ENCODE measurements at regions not wholly inside any gene's neighbourhood (a gene's known extent, or its start where the extent isn't known, plus 50 kb on each side); places are given as distances from the start of the nearest gene placed in this dataset.

DNA sequence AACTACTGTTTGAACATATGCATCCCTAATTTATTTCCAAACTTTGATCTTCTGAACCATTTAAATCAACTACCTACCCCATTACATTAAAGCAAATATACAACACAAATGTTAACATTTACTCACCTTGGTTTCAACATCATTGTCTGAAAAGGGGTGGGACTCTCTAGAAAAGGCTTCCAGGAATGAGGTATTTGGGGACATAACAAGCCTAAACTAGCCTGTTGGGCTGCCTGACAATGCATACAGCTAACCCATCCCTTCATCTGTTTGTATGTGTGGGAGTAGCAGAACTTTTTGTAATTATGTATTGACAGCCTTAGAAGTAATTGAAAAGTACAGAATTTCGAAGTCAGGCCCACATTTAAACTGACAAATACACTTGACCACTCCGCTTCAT is 2225.9 kb upstream of the C9orf72 start:
- no peak for DNase-seq

DNA sequence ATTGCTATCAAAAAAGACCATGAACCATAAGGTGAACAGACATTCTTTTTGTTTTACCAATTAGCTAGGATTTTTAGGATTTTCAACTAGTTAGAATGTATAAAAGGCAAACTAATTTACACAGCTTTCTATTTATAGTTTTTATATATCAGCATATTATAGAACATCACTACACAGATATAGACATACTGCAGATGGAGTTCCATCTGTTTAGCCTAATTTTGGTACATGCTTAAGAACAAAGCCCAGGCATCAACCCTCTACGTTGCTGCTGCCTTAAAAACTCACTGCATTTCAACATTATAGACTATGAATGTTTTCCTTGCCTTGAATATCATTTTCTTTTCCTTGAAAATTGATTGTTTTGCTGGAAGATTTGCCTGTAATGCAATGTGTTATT is 2227.5 kb upstream of the C9orf72 start:
- DNase-seq = no peak

DNA sequence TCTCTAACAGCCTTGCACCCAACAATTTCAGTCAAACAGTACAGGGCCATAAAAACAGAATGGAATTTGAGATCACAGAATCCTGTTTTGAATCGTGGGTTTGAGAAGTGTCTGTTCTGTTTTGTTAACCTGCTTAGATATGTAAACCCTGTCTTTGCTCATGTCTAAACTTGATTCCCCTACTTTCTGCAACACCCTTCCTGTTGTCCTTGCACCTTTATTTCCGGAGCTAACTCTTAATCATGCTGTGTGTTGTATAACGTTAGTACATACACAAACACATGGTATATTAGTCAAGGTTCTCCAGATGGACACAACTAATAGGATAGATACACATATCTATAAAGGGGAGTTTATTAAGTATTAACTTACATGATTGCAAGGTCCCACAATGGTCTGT is 2229.2 kb upstream of the C9orf72 start:
- no peak for DNase-seq

DNA sequence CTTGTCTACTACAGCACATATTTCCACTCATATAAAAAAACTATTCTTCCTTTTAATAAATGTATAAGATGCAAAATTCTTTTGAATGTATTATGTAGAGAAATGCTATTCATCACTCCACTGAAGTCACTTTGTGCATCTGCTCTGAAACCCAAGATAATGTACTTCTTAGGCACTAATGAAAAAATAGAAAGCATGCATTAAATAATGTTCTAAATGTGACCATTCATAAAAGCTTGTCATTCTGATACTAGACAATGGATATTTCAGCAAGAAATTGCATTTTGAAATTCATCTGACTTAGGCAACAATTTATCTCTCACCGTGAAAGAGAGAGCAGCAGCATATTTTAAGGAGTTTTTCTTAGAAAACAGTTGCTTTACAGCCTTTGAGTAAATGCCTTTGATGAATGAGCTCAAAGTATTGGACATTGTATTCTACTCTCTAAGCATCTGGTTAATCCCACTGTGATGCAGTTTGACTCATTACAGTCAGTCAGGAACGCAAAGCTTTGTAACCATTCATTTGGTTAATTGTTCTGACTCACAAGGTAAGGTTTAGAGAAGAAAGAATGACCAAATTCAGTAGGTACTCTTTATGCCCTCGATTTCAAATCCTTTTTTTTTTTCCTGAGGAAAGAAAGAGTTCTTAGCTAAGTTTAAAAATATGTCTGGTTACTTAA is 2233.8 kb upstream of the C9orf72 start:
- no peak for DNase-seq

DNA sequence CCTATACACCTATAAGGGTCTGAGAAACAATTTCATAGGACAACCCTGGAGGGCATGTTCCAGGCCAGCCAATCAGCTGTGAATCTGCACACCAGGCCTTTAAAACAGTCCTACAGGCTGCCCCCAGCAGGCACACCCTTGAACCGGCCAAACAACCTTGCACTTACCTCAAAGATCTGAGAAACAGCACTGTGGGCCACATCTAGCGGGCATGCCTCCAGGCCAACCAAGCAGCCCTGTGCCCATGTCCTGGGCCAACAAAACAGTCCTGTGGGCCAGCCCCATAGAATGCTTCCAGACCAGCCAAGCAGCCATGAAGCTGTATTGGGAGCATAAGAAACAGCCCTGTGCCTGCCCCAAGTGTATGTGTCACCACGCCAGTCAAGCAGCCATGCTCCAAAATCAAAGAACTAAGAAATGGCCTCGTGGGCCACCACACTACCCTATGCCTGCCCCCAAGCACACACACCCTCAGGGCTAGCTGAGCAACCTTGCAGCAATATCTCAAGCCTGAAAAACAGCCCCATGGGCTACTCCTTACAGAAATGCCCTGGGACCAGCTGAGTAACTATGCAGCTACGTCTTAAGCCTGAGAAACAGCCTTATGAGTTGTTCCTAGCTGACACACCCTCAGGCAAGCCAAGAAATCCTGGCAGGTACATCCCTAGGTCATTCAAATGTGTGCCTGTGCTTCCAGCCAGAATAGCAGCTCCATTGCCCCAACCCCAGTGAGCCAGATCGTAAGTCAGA is 2243.8 kb upstream of the C9orf72 start:
- DNase-seq = no peak

DNA sequence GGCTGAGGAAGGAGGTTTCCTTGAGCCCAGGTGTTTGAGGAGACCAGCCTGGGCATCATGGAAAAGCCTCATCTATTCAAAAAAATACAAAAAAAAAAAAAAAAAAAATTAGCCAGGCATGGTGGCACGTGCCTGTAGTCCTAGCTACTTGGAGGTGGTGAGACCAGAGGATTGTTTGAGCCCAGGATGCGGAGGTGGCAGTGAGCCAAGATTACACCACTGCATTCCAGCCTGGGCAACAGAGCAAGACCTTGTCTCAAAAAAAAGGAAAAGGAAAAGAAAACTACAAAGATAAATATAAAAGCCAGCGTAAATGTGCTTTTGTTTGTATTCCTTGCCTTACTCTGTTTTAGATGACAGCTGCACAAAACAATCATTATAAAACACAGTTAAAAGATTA is 2249.2 kb upstream of the C9orf72 start:
- DNase-seq = no peak

DNA sequence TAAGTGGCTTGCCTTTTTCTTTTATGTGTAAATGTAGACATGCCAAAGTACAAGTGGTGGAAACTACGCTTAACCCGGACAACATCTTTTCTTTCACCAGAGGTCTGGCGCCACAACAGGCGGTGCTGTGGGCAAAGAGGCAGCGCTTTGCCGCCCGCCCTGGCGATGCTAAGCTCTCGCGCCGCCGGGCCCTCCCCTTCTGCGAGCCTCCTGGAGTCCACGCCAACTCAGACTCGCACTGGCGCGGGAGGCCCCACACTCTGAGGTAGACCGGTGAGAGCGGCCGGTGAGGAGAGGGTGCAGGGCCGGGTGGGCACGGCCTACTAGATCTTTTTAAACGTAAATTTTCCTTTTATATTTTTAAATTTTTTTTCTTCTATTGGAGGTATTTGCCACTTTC is 2253.1 kb upstream of the C9orf72 start:
- DNase-seq = no peak

DNA sequence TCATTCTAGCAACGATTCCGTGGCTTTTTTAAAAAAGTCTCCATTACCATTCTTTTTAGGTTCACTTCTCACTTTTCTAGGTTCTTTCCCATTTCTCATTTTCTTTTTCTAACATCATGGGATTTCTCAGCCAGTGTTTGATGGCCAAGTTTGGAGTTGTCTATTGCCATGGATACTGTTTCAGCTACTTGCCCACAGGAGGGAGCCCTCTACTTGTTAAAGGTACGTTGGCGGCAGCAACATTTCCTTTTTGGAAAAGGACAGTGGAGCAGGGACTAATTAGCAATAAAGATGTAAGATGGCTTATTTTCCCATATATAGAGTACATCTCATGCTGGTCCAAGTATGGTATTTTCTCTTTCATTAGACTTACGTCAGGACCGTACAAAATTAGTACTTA is 2257.5 kb upstream of the C9orf72 start:
- no peak for DNase-seq

DNA sequence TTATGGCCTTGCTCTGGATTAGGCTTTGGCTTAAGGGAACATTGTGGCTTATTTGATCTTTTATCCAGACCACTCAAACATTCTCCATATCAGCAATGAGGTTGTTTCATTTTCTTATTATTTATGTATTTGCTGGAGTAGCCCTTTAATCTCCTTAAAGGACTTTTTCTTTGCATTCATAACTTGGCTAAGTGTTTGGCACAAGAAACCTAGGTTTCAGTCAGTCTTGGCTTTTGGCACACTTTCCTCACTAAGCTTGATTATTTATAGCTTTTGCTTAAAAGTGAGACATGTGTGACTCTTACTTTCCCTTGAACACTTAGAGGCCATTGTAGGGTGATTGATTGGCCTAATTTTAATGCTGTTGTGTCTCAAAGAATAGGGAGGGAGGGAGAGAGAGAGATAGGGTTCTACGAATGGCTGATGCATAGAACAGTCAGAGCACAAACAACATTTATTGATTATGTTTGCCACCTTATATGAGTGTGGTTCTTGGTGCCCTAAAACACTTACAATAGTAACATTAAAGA is 2265.3 kb upstream of the C9orf72 start:
- no peak for DNase-seq

DNA sequence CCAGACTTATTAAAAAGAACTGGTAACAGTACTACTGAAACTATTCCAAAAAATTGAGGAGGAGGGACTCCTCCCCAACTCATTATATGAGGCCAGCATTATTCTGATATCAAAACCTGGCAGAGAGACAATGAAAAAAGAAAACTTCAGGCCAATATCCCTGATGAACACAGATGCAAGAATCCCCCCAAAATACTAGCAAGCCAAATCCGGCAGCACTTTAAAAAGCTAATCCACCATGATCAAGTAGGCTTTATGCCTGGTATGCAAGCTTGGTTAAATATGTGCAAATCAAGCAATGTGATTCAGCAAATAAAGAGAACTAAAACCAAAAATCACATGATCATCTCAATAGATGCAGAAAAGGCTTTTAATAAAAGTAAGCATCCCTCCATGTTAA is 2271.0 kb upstream of the C9orf72 start:
- DNase-seq = no peak

DNA sequence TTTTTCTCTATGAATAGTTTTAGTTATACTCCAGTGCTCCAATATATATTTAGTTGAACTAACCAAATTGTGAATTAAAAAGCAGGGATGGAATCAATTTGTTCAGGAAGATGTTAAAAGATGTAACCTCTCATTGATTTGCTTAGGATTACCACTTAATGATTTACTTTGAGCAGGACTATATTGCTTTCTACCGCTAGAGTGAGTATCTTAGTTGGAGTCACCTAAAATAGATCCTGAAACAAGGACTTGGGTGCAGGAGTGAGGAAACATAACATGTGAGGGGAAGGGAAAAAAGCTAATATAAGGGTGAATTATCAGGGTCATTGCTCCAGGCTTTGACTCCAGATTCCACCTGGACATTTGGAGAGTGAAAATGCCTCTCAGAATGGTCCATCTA is 2277.4 kb upstream of the C9orf72 start:
- no peak for DNase-seq

DNA sequence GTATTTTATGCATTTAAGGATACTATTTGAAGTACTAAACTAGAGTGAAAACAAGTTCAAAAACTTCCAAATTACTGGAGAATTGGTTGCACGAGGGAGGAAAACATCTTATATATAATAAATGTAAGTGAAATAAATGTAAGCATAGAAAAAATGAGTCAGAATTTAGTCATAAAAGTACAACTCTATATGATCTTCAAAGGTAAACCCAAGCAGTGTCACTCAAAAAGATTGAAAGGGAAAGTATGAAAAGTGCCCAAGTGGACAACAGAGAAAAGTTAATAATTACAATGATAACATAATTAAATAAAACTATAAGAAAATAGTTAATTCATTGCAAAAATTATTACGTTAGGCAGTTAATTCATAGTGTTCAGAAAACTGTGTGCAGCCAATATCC is 2288.5 kb upstream of the C9orf72 start:
- no peak for DNase-seq

DNA sequence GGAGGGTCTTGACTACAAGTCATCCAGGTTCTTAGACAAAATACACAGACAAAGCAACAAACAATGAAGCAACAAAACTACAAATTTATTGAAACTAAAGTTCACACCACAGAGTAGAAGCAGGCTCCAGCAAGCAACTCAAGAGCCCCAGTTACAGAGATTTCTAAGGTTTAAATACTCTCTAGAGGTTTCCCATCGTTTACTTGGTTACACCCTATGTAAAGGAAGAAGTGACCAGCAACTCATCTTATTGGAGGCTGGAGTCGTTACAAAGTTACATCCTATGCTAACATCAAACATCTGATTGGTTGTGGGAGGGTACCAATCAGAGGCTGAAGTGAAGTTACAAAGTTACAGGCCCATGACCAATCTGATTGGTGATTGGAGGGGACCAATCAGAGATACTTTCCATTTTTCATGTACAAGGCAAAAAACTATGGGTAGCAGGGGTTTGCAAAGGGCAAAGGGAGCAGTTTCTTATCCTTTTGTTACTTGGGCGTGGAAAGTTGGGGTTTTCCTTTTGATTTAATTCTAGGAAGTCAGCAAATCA is 2292.6 kb upstream of the C9orf72 start:
- no peak for DNase-seq

DNA sequence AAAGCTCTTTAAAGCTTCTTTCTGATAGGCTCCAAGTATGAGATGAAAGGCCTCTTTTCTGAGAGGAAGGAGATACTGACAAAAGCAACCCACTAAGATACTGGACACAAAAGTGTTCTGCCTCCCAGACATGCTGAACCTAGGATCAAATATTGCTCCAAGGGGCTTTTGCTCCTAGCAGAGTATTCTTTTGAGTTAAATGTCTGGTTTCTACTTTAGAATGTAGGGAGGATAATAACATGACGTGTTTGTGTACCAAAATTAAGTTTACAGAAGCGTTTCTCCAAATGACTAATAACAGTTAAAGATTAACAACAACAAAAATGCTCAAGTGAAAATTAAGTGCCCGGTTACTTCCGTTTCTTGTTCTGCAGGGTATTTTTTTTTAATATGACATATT is 2293.3 kb upstream of the C9orf72 start:
- no peak for DNase-seq

DNA sequence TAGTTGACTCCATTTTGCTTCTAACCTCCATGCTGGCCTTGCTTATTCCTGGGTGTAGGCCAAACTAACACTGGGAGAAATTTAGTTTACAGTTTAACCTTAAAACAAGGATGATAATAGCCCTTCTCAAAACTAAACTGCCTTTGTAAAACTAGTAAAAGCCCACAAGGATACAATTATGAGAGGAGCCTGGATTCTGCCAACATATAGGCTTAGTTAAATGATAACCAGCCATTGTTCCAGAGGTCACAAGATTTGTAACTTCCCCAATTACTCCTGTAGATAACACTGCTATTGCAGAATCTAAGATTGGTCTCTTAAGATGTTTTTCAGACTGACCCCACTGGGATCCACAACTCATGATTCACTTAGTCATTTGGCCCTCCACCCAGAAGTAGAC is 2300.3 kb upstream of the C9orf72 start:
- no peak for DNase-seq

DNA sequence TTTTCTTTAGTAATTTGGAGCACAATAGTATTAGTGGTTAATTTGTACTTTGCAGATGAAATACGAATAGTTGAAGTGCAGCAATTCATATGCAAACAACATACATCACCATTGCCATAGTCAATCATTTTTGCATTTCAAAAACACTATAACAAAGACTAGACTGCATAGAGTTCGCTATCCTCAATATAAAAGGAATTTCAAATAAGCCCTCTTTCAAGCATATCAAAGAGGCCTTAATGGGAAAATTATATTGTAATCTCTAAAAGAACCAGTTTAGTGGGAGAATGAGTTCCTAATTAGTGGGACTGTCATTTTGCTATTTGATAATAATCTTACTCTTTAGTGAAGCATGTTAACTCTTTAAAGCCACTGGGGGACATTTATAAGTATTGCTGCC is 2302.3 kb upstream of the C9orf72 start:
- no peak for DNase-seq

DNA sequence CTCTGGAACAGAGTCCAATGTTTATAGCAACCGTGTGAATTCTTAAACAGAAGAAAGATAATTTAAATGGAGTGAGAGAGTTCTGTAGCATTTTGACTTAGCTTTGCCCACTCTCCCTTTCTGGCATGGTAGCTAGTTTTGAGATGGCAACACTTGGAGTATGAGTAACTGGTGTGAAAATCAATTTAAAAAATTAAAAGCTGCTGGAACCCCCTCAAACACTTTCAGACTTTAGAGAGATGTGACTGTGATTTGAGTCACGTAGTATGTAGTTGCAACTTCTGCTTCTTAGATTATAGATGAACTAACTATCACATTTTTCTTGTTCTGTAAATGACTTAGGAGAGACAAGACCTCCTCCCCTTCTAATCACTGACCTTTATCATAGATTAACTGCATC is 2309.5 kb upstream of the C9orf72 start:
- no peak for DNase-seq

DNA sequence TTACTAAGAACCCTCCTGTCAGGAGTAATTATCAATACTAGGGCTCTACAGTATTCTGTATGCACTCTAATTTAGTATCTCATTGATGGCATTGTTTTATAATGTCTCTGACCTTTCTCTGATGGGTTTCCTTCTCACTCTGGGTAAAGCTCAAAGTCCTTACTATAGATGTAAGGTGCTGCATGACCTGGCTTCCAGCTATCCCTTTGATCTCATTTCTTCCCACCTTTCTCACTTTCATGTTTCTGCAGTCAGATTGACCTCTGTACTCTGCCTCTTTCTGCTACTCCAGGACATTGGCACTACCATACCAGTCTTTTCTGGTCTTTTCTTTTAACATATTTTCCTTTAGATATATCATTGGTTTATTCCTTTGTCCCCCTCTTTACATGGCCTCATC is 2332.8 kb upstream of the C9orf72 start:
- DNase-seq = no peak

DNA sequence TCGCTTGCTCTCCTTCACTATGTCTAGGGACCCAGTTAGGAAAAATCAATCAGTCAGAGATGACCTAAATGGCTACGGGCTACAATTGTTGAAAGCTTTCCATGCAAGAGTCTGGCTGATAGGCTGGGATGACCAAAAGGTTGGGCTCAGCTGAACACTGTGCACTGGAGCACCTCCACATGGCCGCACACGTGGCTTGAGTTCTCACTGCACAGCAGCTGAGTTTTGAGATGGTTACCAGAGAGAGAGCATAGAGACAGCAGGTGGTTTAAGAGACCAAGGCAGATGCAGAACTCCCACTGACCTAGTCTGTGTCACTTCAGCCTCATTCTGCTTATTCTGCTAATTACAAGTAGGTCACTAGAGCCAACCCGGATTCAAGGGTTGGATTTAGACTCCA is 2354.8 kb upstream of the C9orf72 start:
- no peak for DNase-seq

DNA sequence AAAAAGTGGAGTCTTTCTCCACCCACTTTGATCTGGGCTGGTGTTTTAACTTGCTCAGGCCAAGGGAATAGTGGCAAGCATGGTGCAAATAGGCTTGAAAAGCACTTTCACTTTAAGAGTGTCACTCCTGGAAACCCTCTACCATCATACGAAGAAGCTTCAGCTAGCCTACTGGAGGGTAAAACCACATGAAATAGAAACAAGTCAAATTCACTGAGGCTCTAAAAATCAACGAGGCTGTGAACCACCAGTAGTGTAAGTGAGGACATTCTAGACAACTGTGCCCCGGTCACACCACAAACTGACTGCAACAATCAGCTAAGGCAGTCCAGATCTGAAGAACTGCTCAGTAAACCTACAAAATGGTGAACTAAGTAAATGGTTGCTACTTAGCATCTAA is 2366.3 kb upstream of the C9orf72 start:
- no peak for DNase-seq

DNA sequence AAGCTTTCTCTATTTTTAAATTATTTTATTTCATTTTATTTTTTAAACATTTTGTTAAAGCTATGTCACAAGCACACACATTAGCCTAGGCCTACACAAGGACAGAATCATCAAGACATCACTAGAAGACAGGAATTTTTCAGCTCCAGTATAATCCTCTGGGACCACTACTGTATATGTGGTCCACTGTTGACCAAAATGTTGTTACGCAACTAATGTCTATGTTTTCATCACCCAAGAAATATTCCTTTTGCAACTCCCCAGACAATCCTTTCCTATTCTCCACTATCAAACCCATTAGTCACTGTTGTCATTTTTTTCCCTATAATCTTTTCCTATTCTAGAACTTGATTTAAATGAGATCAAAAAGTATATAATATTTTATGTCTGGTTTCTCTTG is 2371.7 kb upstream of the C9orf72 start:
- no peak for DNase-seq

DNA sequence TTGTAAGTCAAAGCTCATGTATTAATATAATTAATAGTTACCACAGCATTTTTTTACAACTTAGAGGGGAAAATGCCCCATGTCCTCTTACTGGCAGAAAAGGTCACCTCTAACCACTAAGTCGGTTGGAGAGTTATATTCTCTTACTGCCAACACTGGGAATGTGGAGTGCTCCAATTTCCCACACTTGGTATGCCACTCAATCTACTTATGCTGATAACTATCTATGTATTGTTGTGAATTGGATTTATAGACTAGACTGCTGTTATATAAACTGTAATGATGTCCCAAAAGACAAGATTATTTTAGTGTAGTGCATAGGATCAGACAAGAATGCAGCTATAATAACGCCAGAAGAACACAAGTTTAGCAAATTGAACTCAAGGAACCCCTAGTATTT is 2385.2 kb upstream of the C9orf72 start:
- DNase-seq = no peak

DNA sequence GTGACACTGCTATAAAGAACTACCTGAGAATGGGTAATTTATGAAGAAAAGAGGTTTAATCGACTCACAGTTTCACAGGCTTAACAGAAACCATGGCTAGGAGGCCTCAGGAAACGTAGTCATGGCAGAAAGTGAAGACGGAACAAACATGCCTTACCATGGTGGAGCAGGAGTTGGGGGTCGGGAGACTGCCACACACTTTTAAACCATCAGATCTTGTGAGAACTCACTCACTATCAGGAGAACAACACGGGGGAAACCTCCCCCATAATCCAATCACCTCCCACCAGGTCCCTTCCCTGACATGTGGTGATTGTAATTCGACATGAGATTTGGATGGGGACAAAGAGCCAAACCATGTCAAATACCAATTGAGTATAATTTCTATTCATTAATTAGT is 2392.6 kb upstream of the C9orf72 start:
- DNase-seq = no peak

DNA sequence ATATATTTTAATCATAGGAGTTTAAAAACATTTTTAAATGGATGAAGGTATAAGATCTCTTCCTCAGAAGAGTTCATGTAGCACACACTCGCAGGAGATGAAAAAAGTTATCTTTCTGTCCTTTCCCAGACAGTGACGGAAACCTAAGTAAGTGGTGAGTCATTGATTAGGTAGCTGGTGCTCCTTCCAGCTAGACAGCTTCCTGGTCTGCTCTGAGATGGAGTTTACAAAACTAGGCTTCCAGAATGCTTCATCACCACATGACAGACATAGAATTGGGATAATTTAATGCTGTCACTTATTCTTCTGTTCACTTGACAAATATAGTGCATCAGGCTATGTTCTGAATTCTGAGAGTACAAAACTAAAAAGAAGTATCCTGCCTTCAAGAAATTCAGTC is 2393.0 kb upstream of the C9orf72 start:
- no peak for DNase-seq
